Liver (tissue), 7 donors: ENCODE measurements at regions not wholly inside any gene's neighbourhood (a gene's known extent, or its start where the extent isn't known, plus 50 kb on each side); places are given as distances from the start of the nearest gene placed in this dataset.

ENCODE experiments used
- DNase-seq: peaks from one replicate; pipeline ENCODE4 v3.0.0-alpha.2; 2017; ENCODE audit warnings: low spot score
- H3K27ac ChIP-seq, 2 donors: one replicate each; pipeline ENCODE4 v1.7.0; 2013; ENCODE audit warnings: inconsistent platforms in 2 of 2, low read length in 2 of 2, control low read depth in 1 of 2, low read depth in 1 of 2, mild to moderate bottlenecking in 1 of 2
- H3K27me3 ChIP-seq, 4 donors: one replicate each; pipeline versions ENCODE4 v1.6.1 to v1.7.0; 2013; ENCODE audit warnings: low read length in 3 of 4, inconsistent platforms in 1 of 4, mild to moderate bottlenecking in 1 of 4, moderate library complexity in 1 of 4; ENCODE audit not compliant: control insufficient read depth in 4 of 4, insufficient read depth in 4 of 4
- H3K36me3 ChIP-seq, 4 donors: one replicate each; pipeline versions ENCODE4 v1.6.1 to v1.7.0; 2013; ENCODE audit warnings: low read length in 3 of 4, mild to moderate bottlenecking in 3 of 4, low read depth in 1 of 4, moderate library complexity in 1 of 4; ENCODE audit not compliant: control insufficient read depth in 4 of 4, insufficient read depth in 3 of 4
- H3K4me1 ChIP-seq, 4 donors: one replicate each; pipeline versions ENCODE4 v1.6.1 to v1.7.0; 2013; ENCODE audit warnings: low read length in 3 of 4, mild to moderate bottlenecking in 3 of 4, moderate library complexity in 1 of 4; ENCODE audit not compliant: control insufficient read depth in 4 of 4, insufficient read depth in 4 of 4
- H3K4me3 ChIP-seq, 3 donors: one replicate each; pipeline versions ENCODE4 v1.6.1 to v1.7.0; 2013; ENCODE audit warnings: low read length in 3 of 3, control low read depth in 1 of 3, low read depth in 1 of 3, mild to moderate bottlenecking in 1 of 3
- H3K9ac ChIP-seq, 2 donors: one replicate each; pipeline ENCODE4 v1.7.0; 2013; ENCODE audit warnings: low read length in 2 of 2, mild to moderate bottlenecking in 2 of 2, moderate library complexity in 2 of 2, control low read depth in 1 of 2, low read depth in 1 of 2
- H3K9me3 ChIP-seq, 4 donors: one replicate each; pipeline versions ENCODE4 v1.6.1 to v1.7.0; 2013; ENCODE audit warnings: low read length in 3 of 4; ENCODE audit not compliant: control insufficient read depth in 4 of 4
- HNF4A ChIP-seq, 2 donors: conservative IDR thresholded peaks; 2 replicates each; pipeline ENCODE4 v1.6.1; 2016; ENCODE audit warnings: antibody characterized with exemption in 2 of 2, mild to moderate bottlenecking in 2 of 2
- HNF4G ChIP-seq: IDR thresholded peaks from 2 replicates; pipeline ENCODE4 v1.6.1; 2016; ENCODE audit warnings: antibody characterized with exemption
- NR2F2 ChIP-seq: IDR thresholded peaks from 2 replicates; pipeline ENCODE4 v1.6.1; 2016; ENCODE audit warnings: antibody characterized with exemption
- REST ChIP-seq: IDR thresholded peaks from 2 replicates; pipeline ENCODE4 v1.6.1; 2016; ENCODE audit warnings: antibody characterized with exemption, mild to moderate bottlenecking
- TAF1 ChIP-seq: conservative IDR thresholded peaks from 2 replicates; pipeline ENCODE4 v1.6.1; 2016; ENCODE audit warnings: antibody characterized with exemption, mild to moderate bottlenecking
- YY1 ChIP-seq: IDR thresholded peaks from 2 replicates; pipeline ENCODE4 v1.6.1; 2016; ENCODE audit warnings: antibody characterized with exemption, mild to moderate bottlenecking
- ZBTB33 ChIP-seq: IDR thresholded peaks from 2 replicates; pipeline ENCODE4 v1.6.1; 2016; ENCODE audit warnings: antibody characterized with exemption
- WGBS: extraction: QIAGEN DNeasy Blood & Tissue Kit; methylation state at CpG from one replicate; pipeline ENCODE4 v1.1.7; 2013; 5-methylcytosine and 5-hydroxymethylcytosine counted together
- TF ChIP-seq, protein P1 (sequence below): IDR thresholded peaks from 2 replicates; pipeline ENCODE4 v1.6.1; 2016; ENCODE audit warnings: antibody characterized with exemption
- donor health status: healthy.
- donor health status: healthy.
- donor health status: healthy.
- donor health status: healthy.

DNA sequence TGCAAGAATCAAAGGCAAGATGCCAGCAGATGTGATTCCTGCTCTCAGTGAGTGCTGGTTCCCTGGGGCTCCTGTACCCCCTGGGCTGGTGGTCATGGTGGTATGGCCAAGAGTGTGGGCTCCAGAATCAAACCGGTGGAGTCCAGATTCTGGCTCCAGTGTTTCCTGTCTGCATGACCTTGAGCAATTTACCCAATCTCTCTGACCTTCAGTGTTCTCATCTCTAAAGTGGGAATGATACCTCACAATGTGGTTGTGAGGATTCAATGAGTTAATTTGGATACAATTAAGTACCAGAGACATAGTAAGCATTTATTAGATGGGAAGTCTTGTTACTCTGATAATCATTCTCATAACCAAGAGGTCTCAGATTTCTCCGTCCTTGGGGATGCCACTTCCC, 218.4 kb upstream of the JARID2 start:
- Histone ChIP-seq H3K4me1 (peaks cover 0 to 9% (median 3%) of the 10 kb centered on the region in 4 donors), H3K27me3 (no peaks in the 10 kb centered on the region), H3K27ac (no peak overlapping the region), H3K4me3 (no peak overlapping the region), H3K36me3 (no peaks in the 10 kb centered on the region), H3K9me3 (no peaks in the 10 kb centered on the region), H3K9ac (no peak overlapping the region)
- no peak for DNase-seq
- no peak for TF ChIP-seq YY1
- TF ChIP-seq REST = no peak
- WGBS = 84% methylated on average over 2 of the region's 2 CpGs

- H3K4me3 ChIP-seq = no peak overlapping the region
- TF ChIP-seq YY1 (no peak), ZBTB33 (no peak), TAF1 (no peak), HNF4A (conservative IDR thresholded peaks at IDR 0.05) (no peak), HNF4G (no peak), REST (no peak), NR2F2 (no peak)
- TF ChIP-seq, protein P1, sequence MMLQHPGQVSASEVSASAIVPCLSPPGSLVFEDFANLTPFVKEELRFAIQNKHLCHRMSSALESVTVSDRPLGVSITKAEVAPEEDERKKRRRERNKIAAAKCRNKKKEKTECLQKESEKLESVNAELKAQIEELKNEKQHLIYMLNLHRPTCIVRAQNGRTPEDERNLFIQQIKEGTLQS = no peak
Measured at GRCh38 chr6:15032015-15032414, 213.9 kb upstream of the JARID2 start.

More at GRCh38 chr6:15032015-15032414, 213.9 kb upstream of the JARID2 start:
- DNase-seq = no peak
- no peaks in the 10 kb centered on the region for H3K36me3 ChIP-seq
- H3K27me3 ChIP-seq = no peaks in the 10 kb centered on the region
- H3K4me1 ChIP-seq = peaks cover 0 to 8% (median 3%) of the 10 kb centered on the region in 4 donors
- H3K9ac ChIP-seq = no peak overlapping the region
- no peak overlapping the region for H3K27ac ChIP-seq
- 76% methylated on average over 2 of the region's 2 CpGs for WGBS
- H3K9me3 ChIP-seq = no peaks in the 10 kb centered on the region
